GM21723 (cell line): ENCODE measurements at regions not wholly inside any gene's neighbourhood (a gene's known extent, or its start where the extent isn't known, plus 50 kb on each side); places are given as distances from the start of the nearest gene placed in this dataset.

Experiments used
- ATAC-seq: cut with Tn5 transposase; IDR thresholded peaks from one replicate; pipeline ENCODE4 v1.9.1; 2021; ENCODE audit warnings: mild to moderate bottlenecking, moderate library complexity; ENCODE audit not compliant: unreplicated experiment

DNA sequence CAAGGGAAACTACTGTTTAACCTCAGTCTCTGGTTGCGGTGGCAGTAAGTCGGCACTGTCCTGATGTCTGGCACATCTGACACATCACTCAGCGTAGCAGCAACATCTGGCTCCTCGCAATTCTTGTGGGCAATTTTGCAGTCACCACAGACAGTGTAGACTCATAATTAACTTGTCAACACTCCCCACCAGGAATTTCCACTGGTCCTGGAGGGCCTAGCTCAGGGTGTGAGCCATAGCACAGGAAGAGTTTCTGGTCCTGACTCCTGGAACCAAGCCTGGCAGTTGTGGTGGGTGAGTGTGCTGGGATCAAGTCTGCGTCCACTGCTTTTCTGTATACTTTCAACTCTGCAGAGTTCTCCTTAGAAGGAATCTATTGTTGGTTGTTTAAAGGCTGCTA, 209.7 kb downstream of the SNX19 start:
- ATAC-seq, result no peak

DNA sequence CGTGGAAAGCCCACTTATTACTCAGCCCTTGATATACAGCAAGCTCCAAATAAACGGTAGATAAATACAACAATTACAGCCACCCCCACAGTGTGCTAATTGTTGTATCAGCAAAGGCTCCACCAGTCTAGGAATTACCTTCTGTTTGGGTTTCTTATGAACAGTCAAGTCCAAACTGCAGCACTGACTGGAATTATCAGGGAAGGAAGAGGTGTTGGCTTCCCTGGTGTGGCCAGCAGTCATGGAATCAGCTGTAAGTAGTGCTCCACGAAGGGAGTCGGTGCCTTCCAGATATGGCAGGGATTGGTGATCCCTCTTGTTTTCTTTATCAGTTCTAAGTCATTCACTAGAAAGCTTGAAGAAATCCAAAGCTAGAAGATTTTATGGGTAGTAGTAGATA, 209.1 kb downstream of the SNX19 start:
- ATAC-seq, result no peak

DNA sequence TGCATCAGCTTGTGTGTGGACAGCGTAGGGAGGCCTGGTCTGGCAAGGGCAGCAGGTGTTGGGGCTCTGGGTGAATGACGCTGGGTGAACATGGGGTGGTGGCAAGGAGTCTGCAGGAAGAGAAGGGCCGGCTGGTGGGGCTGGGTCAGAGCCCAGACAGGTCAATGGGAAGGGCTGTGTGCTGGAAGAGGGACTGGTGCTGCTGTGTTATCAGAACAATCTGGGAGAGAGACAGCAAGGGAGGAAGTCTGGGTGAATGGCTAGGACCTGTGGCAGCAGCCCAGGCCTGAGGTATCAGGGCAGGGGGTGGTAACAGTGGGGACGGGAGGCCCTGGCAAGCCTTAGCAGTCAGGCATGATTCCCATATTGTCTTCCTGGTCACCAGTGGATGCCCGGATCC, 206.7 kb downstream of the SNX19 start:
- ATAC-seq, result no peak

- ATAC-seq, result no peak
Measured at GRCh38 chr11:130710021-130710420, 206.3 kb downstream of the SNX19 start.

GRCh38 chr11:130710497-130711012, 205.7 kb downstream of the SNX19 start:
- ATAC-seq, result no peak

DNA sequence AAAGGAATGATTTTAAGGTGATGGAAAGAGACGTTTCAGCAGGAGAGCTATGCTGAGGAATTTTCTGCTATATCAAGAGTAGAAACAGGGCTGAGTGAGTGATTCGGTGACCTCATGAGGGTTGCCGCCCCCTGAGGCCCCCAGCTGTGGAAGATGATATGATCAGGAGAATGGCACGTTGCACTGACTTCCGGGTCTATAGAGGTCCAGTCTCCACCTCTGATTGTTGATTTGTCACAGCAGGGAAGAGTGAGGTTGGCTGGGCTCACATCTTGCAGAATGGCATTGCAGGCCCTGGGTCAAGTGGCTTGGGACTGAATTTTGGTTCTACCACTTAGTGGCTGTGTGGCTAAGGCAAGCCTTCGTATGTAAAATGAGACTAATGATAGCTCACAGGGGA, 205.1 kb downstream of the SNX19 start:
- ATAC-seq, result no peak

DNA sequence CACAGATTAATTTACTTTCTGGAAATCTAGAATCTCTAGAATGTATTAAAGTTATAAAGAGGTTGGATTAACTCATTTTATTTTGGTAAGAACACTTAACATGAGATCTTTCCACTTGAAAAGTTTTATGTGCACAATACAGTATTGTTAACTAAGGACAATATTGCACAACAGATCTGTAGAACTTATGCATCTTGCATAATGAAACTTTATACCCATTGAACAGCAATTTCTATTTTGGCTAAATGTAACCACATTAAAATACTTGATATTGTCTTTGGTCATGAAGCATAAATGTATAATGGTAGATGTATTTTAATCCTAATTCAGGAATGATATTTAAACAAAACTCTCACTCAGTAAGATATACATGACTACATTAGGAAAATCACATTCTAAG, 203.8 kb downstream of the SNX19 start:
- no peak for ATAC-seq

- ATAC-seq, result no peak
Measured at GRCh38 chr11:130715085-130715876, 201.0 kb downstream of the SNX19 start.

DNA sequence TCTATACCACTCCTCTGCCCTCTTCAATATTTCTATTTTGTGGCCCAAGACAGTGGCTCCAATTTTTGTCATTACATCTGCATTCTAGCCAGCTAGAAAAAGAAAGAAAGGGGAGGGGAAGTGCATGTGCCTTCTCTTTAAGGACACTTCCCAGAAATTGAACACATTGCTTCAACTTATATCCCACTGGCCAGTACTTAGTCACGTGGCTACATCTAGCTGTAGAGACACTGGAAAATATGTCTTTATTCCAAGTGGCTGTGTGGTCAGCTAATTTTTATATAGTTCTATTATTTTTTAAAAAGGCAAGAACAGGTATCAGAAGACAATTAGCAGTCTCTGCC, 200.4 kb downstream of the SNX19 start:
- ATAC-seq, result no peak

DNA sequence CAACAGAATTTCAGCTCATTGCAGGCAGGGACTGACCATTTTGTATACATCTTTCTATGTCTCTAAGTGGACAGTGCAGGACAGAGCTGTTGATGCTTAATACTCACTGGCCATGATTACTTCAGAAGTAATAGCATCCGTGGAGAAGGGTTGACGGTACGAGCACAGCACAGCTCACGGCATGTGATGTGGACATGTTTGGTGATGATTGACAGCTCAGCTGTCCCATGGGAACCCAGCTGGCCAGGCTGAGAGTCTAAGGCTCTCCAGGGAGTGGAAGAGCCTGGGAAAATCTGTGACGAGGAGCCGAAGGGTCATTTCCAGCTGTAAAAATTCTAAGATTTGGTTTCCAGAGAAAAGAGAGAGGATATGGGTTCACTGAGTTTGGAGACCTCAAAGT, 198.2 kb downstream of the SNX19 start:
- ATAC-seq, result no peak

- no peak for ATAC-seq
Measured at GRCh38 chr11:130719220-130719915, 196.9 kb downstream of the SNX19 start.

- no peak for ATAC-seq
Measured at GRCh38 chr11:130720232-130721022, 195.9 kb downstream of the SNX19 start.

DNA sequence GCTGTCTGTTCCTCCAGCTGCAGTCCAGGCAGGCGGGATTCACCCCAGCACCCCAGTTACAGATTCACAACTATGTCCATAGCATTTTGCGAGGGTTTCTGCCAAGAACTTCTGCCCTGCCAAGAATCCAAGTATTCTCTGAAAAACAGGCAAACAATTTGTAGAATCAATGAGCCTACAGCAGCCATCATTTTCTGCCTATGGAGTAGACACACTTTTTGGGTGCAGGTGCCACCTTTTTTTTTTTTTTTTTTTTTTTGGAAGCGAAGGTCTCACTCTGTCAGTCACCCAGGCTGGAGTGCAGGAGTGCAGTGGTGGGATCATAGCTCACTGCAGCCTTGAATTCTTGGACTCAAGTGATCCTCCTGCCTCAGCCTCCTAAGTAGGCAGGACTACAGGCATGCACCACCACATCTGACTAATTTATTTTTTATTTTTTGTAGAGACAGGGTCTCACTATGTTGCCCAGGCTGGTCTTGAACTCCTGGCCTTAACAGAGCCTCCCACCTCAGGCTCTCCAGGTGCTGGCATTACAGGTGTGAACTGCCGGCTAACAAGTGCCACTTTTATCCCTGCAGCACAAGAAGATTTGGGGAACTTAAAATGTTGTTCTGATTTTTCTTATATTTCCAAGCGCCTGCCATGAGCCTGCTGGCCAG, 195.1 kb downstream of the SNX19 start:
- no peak for ATAC-seq

DNA sequence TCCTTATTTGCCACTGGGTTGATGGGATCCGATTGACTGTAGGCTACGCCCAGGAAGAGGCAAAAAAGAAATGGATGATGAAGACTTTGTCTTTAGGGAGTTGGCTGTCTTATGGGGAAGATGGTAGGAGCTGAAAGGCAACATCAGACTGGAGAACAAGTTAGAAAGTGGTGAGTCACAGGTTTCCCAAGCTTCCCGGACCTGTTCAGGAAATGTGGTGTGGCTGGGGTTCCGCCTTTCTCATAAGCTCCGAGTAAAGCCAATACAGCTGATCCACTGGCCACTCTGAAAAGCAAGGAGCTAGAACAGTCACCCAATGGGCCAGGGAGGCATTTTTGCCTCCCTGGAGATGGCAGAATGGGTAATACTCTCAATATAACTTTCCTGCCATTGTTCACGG, 194.5 kb downstream of the SNX19 start:
- ATAC-seq, result no peak

DNA sequence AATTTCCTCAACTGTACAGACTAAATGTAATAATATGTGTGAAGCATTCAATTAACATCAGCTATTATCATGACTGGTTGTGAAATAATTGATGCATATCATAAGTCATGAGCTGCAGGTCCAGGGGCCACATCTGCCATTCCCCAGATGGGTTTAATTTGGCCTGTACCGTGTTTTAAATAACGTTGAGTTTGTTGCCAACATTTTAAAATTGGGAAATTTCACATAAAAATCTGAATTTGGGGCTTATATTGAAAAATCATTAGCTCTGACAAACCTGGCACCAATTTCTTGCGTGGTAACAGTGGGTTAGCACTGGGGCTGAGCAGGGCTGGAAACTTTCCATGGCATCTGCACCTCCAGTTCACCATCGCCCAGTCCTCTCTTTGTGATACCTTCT, 193.9 kb downstream of the SNX19 start:
- ATAC-seq, result no peak

GRCh38 chr11:130725421-130726233, 190.7 kb downstream of the SNX19 start:
- no peak for ATAC-seq

GRCh38 chr11:130726234-130727037, 189.8 kb downstream of the SNX19 start:
- ATAC-seq, result no peak

DNA sequence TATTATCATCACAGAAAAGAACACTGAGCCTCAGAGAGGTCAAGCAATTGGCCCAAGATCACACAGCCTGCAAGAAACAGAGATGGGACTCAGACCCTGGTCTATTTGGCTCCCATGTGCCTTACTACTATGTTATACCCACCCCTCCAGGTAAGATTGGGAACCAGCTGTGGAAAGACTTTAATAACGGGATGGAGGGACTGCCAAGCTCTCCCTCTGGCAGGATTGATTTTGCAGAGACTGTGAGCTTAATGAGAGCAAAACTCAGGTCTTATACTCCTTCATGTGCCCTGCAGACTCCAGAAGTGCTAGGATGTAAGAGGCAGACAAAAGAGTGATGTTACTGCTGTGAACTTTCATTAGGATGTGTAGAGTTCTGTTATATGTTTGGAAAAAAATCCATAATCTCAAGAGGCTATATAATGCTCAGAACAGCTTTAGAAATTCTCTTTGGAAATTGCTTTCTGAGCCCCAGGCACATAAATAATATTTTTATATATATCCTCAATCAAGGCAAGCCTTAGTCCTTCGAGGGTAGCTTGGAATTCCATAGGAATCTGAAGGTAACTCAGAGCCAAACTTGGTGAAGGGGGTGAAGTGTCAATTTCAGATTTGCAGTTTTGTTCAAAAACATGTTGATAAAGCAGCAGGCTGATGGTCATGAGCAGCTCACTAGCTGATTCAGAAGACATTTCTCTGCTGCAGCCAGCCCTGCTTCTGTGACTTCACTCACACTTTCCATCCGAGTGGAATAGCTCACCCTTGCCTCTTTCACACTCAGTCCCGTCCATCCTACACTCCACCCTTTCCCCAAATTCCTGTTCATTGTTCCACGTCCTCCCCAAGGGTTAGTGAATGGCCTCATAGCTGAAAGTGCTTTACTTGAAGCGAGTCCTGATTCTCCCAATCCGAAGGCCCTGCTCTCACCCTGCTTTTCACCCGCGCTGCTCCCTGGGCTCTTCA, 188.8 kb downstream of the SNX19 start:
- ATAC-seq, result no peak
